Fibroblast of skin of back (primary cell): ENCODE measurements at regions not wholly inside any gene's neighbourhood (a gene's known extent, or its start where the extent isn't known, plus 50 kb on each side); places are given as distances from the start of the nearest gene placed in this dataset.

Experiments used
- DNase-seq: peaks from one replicate; pipeline ENCODE4 v3.0.0-alpha.2; 2013

DNA sequence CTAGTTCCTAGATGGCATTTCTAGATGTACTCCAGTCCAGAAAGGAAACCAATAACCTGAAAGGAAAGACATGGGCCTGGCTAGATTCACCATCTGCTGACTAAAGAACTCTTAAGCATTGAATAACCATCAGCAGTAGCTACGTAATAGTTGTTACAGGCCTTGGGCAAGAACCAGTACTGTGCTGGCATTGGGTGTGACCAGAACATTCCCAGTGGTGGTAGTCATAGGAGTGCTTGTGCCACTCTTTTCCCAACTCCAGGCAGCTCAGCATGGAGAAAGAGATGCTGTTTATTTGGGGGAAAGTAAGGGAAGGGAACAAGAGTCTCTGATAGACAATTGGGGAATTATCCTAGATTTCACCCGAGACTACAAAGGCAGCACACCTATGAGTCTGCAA lies 333.3 kb downstream of the SLC16A7 start:
- DNase-seq: peak; percentile 74

DNA sequence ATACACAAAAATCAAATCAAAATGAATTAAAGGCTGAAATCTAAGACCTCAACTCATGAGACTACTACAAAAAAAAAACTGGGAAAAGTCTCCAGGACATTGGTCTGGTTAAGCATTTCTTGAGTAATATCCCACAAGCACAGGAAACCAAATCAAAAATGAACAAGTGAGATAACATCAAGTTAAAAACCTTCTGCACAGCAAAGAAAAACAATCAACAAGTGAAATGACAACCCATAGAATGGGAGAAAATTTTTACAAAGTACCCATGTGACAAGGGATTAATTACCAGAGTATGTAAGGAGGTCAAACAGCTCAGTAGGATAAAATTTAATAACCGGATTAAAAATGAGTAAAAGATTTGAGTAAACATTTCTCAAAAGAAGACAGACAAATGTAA lies 338.7 kb downstream of the SLC16A7 start:
- no peak for DNase-seq

DNA sequence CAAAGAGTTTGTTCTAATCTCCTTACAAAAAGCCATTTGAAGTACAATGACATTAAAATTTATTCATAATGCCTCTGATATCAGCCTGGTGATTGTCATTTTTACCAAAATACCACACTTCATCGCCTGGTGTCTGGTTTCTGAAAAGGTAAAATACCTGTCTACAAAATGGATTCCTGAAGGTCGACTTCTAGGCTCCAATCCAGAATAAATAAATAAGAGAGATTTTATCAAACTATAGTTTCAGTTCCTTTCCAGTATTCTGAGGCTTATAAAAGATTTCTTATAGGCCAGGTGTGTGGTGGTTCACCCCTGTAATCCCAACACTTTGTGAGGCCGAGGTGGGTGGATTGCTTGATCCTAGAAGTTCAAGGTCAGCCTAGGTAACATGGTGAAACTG lies 340.7 kb downstream of the SLC16A7 start:
- DNase-seq: no peak

- peak; percentile 38 for DNase-seq
Measured at GRCh38 chr12:59937148-59937547, 341.3 kb downstream of the SLC16A7 start.

GRCh38 chr12:59938190-59938962 lies 342.5 kb downstream of the SLC16A7 start:
- no peak for DNase-seq

DNA sequence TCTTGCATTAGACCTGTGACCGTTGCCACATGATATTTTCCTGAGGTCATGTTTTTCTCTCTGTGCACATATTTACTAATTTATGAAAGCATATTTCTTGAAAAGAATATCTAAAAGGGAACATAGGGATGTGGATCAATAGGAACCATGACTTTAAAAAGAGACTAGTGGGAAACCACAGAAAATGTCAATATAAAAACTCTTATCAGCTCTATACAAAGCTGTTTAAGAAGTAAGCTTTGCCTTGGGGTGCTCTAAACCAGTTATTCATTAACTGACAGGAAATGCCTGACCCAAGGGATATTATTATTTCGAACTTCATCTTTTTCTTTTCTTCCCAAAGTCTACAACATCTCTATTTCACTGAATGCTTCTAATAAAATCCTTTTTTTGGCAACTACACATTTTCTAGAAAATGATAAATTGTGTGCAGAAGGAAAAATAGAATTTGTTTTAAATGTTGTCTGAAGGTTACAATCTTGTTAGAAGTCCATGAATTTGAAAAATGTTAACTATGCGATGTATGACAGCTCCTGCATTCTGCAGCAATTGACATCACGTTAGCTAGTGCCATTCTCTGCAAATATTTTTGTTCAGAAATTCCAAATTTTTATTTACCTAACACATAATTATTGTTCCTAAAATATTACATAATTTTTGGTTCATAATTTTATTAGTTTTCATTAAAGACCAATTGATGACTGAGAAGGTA lies 345.0 kb downstream of the SLC16A7 start:
- DNase-seq: peak; percentile 44

DNA sequence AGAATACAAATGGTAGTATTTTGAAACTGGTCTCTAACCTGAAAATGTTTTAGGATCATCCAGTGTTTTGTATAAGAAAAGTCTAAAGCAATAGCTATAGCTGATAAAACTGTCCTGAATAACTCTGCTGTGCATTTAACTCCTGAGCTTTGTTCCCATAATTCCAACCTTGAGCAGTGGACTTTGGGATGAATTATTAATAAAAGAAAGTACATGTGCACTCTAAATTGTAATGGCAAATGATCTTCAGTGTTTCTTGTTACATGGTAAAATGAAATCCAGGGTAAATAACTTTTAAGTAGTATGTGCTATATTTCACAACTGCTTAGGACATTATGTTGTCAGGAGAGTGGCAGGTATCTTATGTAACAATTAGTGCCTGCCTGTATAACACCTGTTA lies 345.6 kb downstream of the SLC16A7 start:
- no peak for DNase-seq

- DNase-seq: no peak
Measured at GRCh38 chr12:59944177-59944576, 348.3 kb downstream of the SLC16A7 start.

GRCh38 chr12:59946635-59947034 lies 350.8 kb downstream of the SLC16A7 start:
- no peak for DNase-seq

DNA sequence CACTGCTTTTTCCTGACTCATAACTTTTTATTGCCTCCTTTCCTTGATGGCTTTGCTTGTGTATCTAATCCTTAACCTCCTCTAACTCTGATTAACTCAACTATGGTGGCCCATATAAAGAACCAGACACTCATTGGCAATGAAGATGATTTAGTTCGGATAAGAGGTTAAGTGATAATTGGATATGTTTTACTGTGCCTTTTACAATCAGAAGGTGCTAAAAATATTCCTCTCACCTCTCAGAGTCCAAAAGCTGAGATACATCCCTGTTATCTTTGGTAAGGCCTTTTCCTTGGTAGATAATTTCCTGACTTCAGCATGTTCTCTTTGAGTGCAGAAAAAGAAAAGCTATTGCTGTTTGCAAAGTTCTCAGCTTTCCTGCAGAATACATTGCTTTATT lies 367.7 kb downstream of the SLC16A7 start:
- DNase-seq: no peak

- peak; percentile 52 for DNase-seq
Measured at GRCh38 chr12:59972905-59973304, 377.1 kb downstream of the SLC16A7 start.

GRCh38 chr12:59973515-59973914 lies 377.7 kb downstream of the SLC16A7 start:
- DNase-seq: peak; percentile 63

DNA sequence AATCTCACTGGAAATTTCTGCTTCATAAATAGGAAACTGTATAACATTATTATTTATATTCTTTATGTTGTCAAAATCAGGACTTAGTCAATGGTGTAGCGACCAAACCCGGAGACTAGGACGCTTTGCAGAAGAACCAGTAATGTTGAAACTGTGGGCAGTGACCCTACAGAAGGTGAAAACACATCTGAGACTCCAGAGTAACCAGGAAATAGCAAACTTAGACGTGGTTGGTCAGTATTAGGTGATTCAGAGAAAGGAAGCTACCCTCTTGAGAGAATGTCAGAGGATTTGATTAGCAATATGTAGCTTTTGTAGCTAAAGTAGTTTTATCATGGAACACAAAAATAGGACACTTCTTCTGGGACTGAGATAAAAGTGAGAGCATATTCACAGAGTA lies 381.9 kb downstream of the SLC16A7 start:
- DNase-seq: no peak

GRCh38 chr12:59980476-59980875 lies 384.6 kb downstream of the SLC16A7 start:
- peak; percentile 81 for DNase-seq

- no peak for DNase-seq
Measured at GRCh38 chr12:59999291-59999690, 403.5 kb downstream of the SLC16A7 start.

- no peak for DNase-seq
Measured at GRCh38 chr12:60010486-60010885, 414.7 kb downstream of the SLC16A7 start.

DNA sequence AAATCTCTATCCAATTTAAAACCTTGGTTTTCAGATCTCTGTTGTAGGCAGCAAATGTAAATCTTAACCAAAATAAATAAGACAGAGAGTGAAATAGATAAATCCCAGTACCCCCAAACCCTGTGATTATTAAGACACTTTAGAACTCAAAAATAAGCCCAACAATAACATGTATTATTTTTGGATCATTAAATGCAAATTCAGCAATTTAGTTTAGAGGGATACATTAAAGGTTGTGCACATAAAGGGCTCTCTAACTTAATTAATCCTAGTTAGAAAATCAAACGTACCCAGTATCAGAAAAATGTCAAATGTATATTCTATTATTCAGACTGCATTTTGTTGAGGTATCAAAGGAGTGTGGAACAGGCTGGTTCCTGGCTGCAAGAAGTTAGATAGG lies 416.8 kb downstream of the SLC16A7 start:
- no peak for DNase-seq

DNA sequence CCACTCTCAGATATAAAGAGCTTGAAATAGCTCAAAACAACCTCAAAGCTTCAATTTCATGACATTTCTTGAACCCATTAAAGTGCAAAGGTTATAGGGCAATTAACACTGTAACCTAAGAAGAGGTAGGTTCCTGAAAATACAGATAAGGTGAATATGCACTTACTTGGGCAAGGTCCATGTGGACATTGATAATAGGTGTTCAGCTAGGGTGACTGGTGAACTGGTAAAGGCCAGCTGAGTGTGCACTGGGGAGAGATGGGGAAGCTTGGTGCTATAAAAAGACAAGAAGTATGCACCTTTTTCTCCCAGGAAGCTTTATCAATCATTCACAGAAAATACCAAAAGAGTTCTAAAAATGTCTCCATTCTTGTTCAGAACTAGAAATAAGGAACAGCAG lies 418.6 kb downstream of the SLC16A7 start:
- DNase-seq: no peak

DNA sequence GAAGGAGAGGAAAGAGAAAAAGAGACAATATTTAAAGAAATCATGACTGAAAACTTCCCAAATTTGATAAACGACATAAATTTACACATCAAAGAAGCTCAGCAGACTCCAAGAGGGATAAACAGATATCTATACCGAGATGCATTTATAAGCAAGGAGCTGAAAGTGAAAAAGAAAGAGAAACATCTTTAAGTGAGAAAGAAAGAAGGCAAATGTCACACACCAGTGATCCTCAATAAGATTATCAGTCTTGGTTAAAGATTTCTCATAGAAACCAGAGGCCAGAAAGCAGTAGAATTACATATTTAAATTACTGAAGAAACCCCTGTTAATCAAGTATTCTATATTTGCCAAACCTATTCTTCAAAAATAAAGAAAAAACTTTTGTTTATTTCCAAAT lies 424.2 kb downstream of the SLC16A7 start:
- DNase-seq: no peak

DNA sequence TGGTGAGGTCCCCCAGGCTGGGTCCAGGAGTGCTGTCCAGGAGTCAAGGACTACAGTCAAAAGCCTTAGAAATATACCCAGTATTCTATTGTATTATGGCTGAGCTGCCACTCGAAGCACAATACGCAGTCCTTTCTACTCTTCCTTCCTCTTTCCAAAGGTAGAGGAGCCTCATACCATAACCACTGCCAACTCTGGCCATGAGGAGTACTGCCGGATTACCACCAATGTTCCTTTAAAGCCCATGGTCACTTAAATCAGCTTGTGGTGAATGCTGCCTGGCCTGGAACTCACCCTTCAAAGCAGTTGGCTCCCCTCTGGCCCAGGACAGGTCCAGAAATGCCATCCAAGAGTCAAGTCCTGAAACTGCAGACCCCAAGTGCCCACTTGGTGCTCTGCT lies 425.4 kb downstream of the SLC16A7 start:
- DNase-seq: no peak

DNA sequence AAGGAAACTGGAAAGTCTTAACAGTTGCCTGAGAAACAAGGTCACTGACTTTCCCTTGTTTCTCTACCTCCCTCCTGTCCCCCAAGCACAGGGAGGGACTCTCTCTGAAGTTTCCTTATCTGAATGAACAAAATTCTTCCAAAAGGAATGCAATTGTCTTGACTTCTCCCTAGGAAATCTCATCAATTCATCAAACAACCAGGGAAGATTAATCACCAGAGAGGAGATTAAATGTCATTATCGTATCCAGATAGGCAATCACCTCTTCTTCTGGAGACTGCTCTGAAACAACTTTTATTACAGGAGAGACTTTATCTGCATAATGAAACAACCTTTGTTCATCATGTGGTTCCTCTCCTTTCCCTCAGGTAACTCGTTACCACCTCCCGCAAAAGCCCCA lies 431.4 kb downstream of the SLC16A7 start:
- no peak for DNase-seq

DNA sequence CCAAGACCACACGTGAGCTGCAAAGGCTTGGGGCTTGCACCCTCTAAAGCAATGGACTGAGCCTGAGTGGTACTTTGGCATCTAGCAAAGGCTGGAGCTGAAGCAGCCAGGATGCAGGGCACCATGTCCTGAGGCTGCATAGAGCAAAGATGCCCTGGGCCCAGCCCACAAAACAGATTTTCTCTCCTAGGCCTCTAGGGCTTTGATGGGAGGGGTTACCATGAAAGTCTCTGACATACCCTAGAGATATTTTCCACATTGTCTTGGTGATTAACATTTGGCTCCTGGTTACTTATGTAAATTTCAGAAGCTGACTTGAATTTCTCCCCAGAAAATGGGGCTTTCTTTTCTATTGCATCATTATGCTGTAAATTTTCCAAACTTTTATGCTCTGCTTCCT lies 438.3 kb downstream of the SLC16A7 start:
- no peak for DNase-seq

- peak; percentile 56 for DNase-seq
Measured at GRCh38 chr12:60035835-60036234, 440.0 kb downstream of the SLC16A7 start.

- no peak for DNase-seq
Measured at GRCh38 chr12:60042835-60043234, 447.0 kb downstream of the SLC16A7 start.
